Keratinocyte (primary cell): ENCODE measurements at regions not wholly inside any gene's neighbourhood (a gene's known extent, or its start where the extent isn't known, plus 50 kb on each side); places are given as distances from the start of the nearest gene placed in this dataset.

ENCODE experiments used
- DNase-seq: peaks from one replicate; pipeline ENCODE4 v3.0.0-alpha.2; 2011; ENCODE audit warnings: low read depth, missing footprints, low spot score
- FAIRE-seq: peaks from 2 replicates; lab custom pipeline; 2011; peaks lifted over from hg19 to GRCh38; lab: Jason Lieb, UNC
- H2AFZ ChIP-seq: 2 replicates; pipeline ENCODE4 v1.6.0; 2012; ENCODE audit warnings: low read length, control low read depth, inconsistent platforms; ENCODE audit not compliant: control insufficient read depth
- H3K27ac ChIP-seq: 2 replicates; pipeline ENCODE4 v1.5.1; 2011; ENCODE audit warnings: low read length; ENCODE audit not compliant: control insufficient read depth, insufficient read depth
- H3K27me3 ChIP-seq: 3 replicates; pipeline ENCODE4 v1.6.0; 2011; ENCODE audit warnings: low read length; ENCODE audit not compliant: control insufficient read depth, insufficient read depth; ENCODE audit errors: extremely low read depth
- H3K36me3 ChIP-seq, 2 experiments: 2 replicates in 1 of 2; 3 replicates in 1 of 2; pipeline ENCODE4 v1.5.1; 2011; ENCODE audit warnings: low read length in 2 of 2, mild to moderate bottlenecking in 1 of 2; ENCODE audit not compliant: control insufficient read depth in 2 of 2, insufficient read depth in 2 of 2; ENCODE audit errors: extremely low read depth in 1 of 2
- H3K4me1 ChIP-seq: 3 replicates; pipeline ENCODE4 v1.5.1; 2011; ENCODE audit warnings: low read length; ENCODE audit not compliant: control insufficient read depth, insufficient read depth; ENCODE audit errors: extremely low read depth
- H3K4me2 ChIP-seq: 3 replicates; pipeline ENCODE4 v1.6.0; 2011; ENCODE audit warnings: low read depth, low read length; ENCODE audit not compliant: control insufficient read depth, insufficient read depth; ENCODE audit errors: extremely low read depth
- H3K4me3 ChIP-seq, 3 experiments: fragments of 200-600 bp in 1 of 3; sonication (generic) in 1 of 3; 2 replicates in 2 of 3; 3 replicates in 1 of 3; pipeline ENCODE4 v1.5.1; 2011 to 2016; ENCODE audit warnings: low read length in 3 of 3, mild to moderate bottlenecking in 3 of 3, control low read depth in 2 of 3, inconsistent platforms in 1 of 3, low read depth in 1 of 3, mixed read lengths in 1 of 3, mixed run types in 1 of 3, moderate library complexity in 1 of 3; ENCODE audit not compliant: control insufficient read depth in 2 of 3, insufficient read depth in 2 of 3; ENCODE audit errors: extremely low read depth in 1 of 3
- H3K79me2 ChIP-seq: 2 replicates; pipeline ENCODE4 v1.6.0; 2012; ENCODE audit warnings: low read length; ENCODE audit not compliant: control insufficient read depth, insufficient read depth
- H3K9ac ChIP-seq: 3 replicates; pipeline ENCODE4 v1.6.0; 2011; ENCODE audit warnings: low read length; ENCODE audit not compliant: control insufficient read depth, insufficient read depth; ENCODE audit errors: extremely low read depth
- H3K9me1 ChIP-seq: 3 replicates; pipeline ENCODE4 v1.6.0; 2011; ENCODE audit warnings: low read length; ENCODE audit not compliant: control insufficient read depth, insufficient read depth; ENCODE audit errors: extremely low read depth
- H3K9me3 ChIP-seq: 2 replicates; pipeline ENCODE4 v1.5.1; 2012; ENCODE audit warnings: low read depth, low read length; ENCODE audit not compliant: control insufficient read depth
- H4K20me1 ChIP-seq: 3 replicates; pipeline ENCODE4 v1.6.0; 2011; ENCODE audit warnings: low read length; ENCODE audit not compliant: control insufficient read depth, insufficient read depth; ENCODE audit errors: extremely low read depth
- CTCF ChIP-seq, 3 experiments: IDR thresholded peaks in 1 of 3; conservative IDR thresholded peaks in 1 of 3; optimal IDR thresholded peaks in 1 of 3; 2 replicates in 2 of 3; 3 replicates in 1 of 3; pipeline versions ENCODE3 to v1.5.1; 2011; ENCODE audit warnings: low read length in 3 of 3, mild to moderate bottlenecking in 3 of 3, moderate library complexity in 2 of 3, control low read depth in 1 of 3, inconsistent platforms in 1 of 3; ENCODE audit not compliant: insufficient read depth in 2 of 3; ENCODE audit errors: extremely low read depth in 1 of 3
- EZH2 ChIP-seq: IDR thresholded peaks from one replicate; pipeline ENCODE4 v1.6.1; 2012; ENCODE audit warnings: inconsistent platforms, mild to moderate bottlenecking, low read length, moderate library complexity
- dilution Hi-C: fragments of 300-500 bp; cut with MboI; formaldehyde crosslinking; loops from one replicate; pipeline ENCODE4 v1.7.0; 2020; ENCODE audit warnings: low sequenced_read_pairs; ENCODE audit not compliant: extremely low pct_ligation_motif_present

GRCh38 chr5:3796736-3797135, 201.1 kb downstream of the IRX1 start:
- Histone ChIP-seq H3K4me1 (no peaks in the 10 kb centered on the region), H3K9me3 (peaks cover 2% of the 10 kb centered on the region), H3K9ac (no peak overlapping the region), H3K9me1 (no peaks in the 10 kb centered on the region), H3K4me3 (no peak overlapping the region), H4K20me1 (no peaks in the 10 kb centered on the region), H3K4me2 (no peak overlapping the region), H3K36me3 (no peaks in the 10 kb centered on the region), H3K27me3 (no peaks in the 10 kb centered on the region), H2AFZ (no peak overlapping the region), H3K79me2 (no peaks in the 10 kb centered on the region), H3K27ac (no peak overlapping the region)
- no peak for FAIRE-seq
- dilution Hi-C loops, result no loop called here
- TF ChIP-seq CTCF (optimal IDR thresholded peaks at IDR 0.05 in 1 of 3, IDR thresholded peaks at IDR 0.05 in 1 of 3, conservative IDR thresholded peaks at IDR 0.05 in 1 of 3; ENCODE audit: extremely low read depth in 1 of 3, insufficient read depth in 2 of 3, low read length in 3 of 3), result no peak
- TF ChIP-seq EZH2, result no peak
- no peak for DNase-seq

- no peak overlapping the region for H3K9ac ChIP-seq
- no peaks in the 10 kb centered on the region for H3K27me3 ChIP-seq
- H3K9me1 ChIP-seq, result no peaks in the 10 kb centered on the region
- dilution Hi-C loops, result no loop called here
- no peaks in the 10 kb centered on the region for H3K4me1 ChIP-seq
- H3K27ac ChIP-seq, result no peak overlapping the region
- TF ChIP-seq EZH2 (no peak), CTCF (optimal IDR thresholded peaks at IDR 0.05 in 1 of 3, IDR thresholded peaks at IDR 0.05 in 1 of 3, conservative IDR thresholded peaks at IDR 0.05 in 1 of 3; ENCODE audit: extremely low read depth in 1 of 3, insufficient read depth in 2 of 3, low read length in 3 of 3) (no peak)
- H4K20me1 ChIP-seq, result no peaks in the 10 kb centered on the region
- H2AFZ ChIP-seq, result no peak overlapping the region
- H3K4me2 ChIP-seq, result no peak overlapping the region
- H3K79me2 ChIP-seq, result no peaks in the 10 kb centered on the region
- H3K9me3 ChIP-seq, result peaks cover 3% of the 10 kb centered on the region
- FAIRE-seq, result no peak
- H3K4me3 ChIP-seq, result no peak overlapping the region
- H3K36me3 ChIP-seq, result no peaks in the 10 kb centered on the region
- no peak for DNase-seq
These were observed 206.3 kb downstream of the IRX1 start for GRCh38 chr5:3801967-3802366.
